HUES48 (cell line): ENCODE measurements at regions not wholly inside any gene's neighbourhood (a gene's known extent, or its start where the extent isn't known, plus 50 kb on each side); places are given as distances from the start of the nearest gene placed in this dataset.
"Not testable (repeated sequence)": the region's sequence is repeated elsewhere in the genome, so short reads cannot be mapped to it uniquely, and the experiment has no call there.

Experiments used
- H3K27ac ChIP-seq: one replicate; pipeline ENCODE4 v1.7.0; 2013; ENCODE audit warnings: low read depth, low read length, inconsistent platforms
- H3K27me3 ChIP-seq: 2 replicates; pipeline ENCODE4 v1.6.1; 2013; ENCODE audit warnings: mild to moderate bottlenecking, low read length; ENCODE audit not compliant: control insufficient read depth, insufficient read depth
- H3K36me3 ChIP-seq: 2 replicates; pipeline ENCODE4 v1.6.1; 2013; ENCODE audit warnings: low read length; ENCODE audit not compliant: control insufficient read depth, insufficient read depth
- H3K4me1 ChIP-seq: 2 replicates; pipeline ENCODE4 v1.6.1; 2013; ENCODE audit warnings: mild to moderate bottlenecking, low read length; ENCODE audit not compliant: control insufficient read depth, insufficient read depth
- H3K4me3 ChIP-seq: 2 replicates; pipeline ENCODE4 v1.5.1; 2013; ENCODE audit warnings: mild to moderate bottlenecking, low read depth, low read length
- H3K9ac ChIP-seq: 2 replicates; pipeline ENCODE4 v1.6.1; 2013; ENCODE audit warnings: mild to moderate bottlenecking, low read depth, low read length, moderate library complexity
- H3K9me3 ChIP-seq: 2 replicates; pipeline ENCODE4 v1.6.1; 2013; ENCODE audit warnings: low read length; ENCODE audit not compliant: control insufficient read depth, insufficient read depth

GRCh38 chr11:96744697-96745096 lies 354.9 kb downstream of the JRKL start:
- no peaks in the 10 kb centered on the region for H3K27me3 ChIP-seq
- H3K36me3 ChIP-seq, result no peaks in the 10 kb centered on the region
- H3K27ac ChIP-seq, result no peak overlapping the region

DNA sequence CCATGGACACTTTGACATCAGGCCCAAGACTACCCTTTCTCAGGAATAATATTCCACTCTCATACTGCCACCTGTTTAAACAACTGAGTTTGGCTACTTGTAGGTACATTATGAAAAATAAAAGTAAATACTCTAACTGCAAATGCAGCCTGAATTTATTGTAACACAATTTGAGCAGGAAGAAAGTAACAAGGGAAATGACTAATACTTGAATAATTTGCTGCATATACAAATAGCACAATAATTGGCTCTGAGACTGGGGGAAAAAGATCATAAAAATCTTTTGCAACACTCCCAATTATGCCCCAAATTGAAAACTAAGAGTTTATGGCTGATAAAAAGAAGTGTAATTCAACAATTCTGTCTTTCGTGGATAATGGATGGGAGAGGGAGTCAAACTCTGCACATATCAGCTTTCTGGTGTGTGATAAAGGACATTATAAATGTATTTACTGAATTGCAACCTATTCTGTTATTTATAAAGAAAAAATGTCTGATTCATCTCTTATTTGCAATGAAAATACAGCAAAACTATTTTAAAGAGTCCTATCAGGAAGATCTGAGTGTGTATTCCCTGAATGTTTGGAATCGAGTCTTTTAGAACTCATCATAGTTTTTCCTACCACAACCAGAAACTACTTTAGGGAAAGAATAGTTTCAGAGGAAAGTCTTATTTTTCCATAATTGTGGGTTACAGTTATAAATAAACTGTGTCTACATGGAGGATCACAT lies 359.0 kb downstream of the JRKL start:
- Histone ChIP-seq H3K9me3 (no peaks in the 10 kb centered on the region), H3K9ac (no peak overlapping the region), H3K36me3 (no peaks in the 10 kb centered on the region), H3K27me3 (no peaks in the 10 kb centered on the region), H3K4me3 (no peak overlapping the region), H3K4me1 (no peaks in the 10 kb centered on the region), H3K27ac (no peak overlapping the region)

More at GRCh38 chr11:96744697-96745096, 354.9 kb downstream of the JRKL start:
- Histone ChIP-seq H3K9me3 (no peaks in the 10 kb centered on the region), H3K4me1 (no peaks in the 10 kb centered on the region), H3K4me3 (no peak overlapping the region), H3K9ac (no peak overlapping the region)

GRCh38 chr11:96751807-96752206 lies 362.0 kb downstream of the JRKL start:
- not testable (repeated sequence) for H3K27ac ChIP-seq, H3K27me3 ChIP-seq, H3K36me3 ChIP-seq, H3K9ac ChIP-seq, H3K4me3 ChIP-seq, H3K9me3 ChIP-seq, H3K4me1 ChIP-seq

DNA sequence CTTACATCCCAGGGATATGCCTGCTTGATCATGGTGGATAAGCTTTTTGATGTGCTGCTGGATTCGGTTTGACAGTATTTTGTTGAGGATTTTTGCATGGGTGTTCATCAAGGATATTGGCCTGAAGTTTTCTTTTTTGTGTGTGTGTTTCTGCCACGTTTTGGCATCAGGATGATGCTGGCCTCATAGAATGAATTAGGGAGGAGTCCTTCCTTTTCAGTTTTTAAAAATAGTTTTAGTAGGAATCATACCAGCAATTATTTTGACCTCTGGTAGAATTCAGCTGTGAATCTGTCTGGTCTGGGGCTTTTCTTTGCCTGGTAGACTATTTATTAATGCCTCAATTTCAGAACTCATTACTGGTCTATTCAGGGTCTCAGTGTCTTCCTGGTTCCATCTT lies 362.4 kb downstream of the JRKL start:
- Histone ChIP-seq H3K4me3 (no peak overlapping the region), H3K27me3 (no peaks in the 10 kb centered on the region), H3K9ac (no peak overlapping the region), H3K27ac (no peak overlapping the region), H3K4me1 (no peaks in the 10 kb centered on the region), H3K36me3 (no peaks in the 10 kb centered on the region), H3K9me3 (no peaks in the 10 kb centered on the region)

DNA sequence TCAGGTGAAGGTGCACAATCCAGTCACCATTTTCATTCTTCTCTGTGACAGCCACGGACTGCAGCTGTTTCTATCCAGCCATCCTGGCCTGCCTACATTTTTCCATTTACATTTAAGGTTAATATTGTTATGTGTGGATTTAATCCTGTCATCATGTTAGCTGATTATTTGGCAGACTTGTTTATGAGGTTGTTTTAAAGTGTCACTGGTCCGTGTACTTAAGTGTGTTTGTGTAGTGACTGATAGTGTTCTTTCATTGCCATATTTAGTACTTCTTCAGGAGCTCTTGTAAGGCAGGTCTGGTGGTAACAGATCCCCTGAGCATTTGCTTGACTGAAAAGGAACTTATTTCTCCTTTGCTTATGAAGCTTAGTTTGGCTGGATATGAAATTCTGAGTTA lies 364.2 kb downstream of the JRKL start:
- no peak overlapping the region for H3K27ac ChIP-seq
- no peak overlapping the region for H3K4me3 ChIP-seq
- H3K4me1 ChIP-seq, result no peaks in the 10 kb centered on the region
- H3K27me3 ChIP-seq, result no peaks in the 10 kb centered on the region
- no peak overlapping the region for H3K9ac ChIP-seq
- no peaks in the 10 kb centered on the region for H3K9me3 ChIP-seq
- no peaks in the 10 kb centered on the region for H3K36me3 ChIP-seq

DNA sequence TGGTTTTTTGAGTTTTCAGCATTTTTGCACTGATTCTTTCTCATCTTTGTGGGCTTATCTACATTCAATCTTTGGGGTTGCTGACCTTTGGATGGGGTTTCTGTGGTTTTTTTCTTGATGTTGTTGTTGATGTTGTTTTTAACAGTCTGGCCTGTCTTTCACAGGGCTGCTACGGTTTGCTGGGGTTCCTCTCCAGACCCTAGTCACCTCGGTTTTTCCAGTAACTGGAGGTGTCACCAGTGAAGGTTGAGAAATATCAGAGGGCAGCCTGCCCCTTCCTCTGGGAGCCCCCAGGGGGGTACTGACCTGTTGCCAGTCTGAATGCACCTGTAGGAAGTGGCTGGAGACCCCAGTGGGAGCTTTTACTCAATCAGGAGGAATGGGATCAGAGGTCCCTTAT lies 365.4 kb downstream of the JRKL start:
- H3K4me3 ChIP-seq, result no peak overlapping the region
- no peaks in the 10 kb centered on the region for H3K36me3 ChIP-seq
- H3K27ac ChIP-seq, result no peak overlapping the region
- no peaks in the 10 kb centered on the region for H3K27me3 ChIP-seq
- no peaks in the 10 kb centered on the region for H3K4me1 ChIP-seq
- no peak overlapping the region for H3K9ac ChIP-seq
- H3K9me3 ChIP-seq, result no peaks in the 10 kb centered on the region

GRCh38 chr11:96755752-96756151 lies 365.9 kb downstream of the JRKL start:
- Histone ChIP-seq H3K9me3 (no peaks in the 10 kb centered on the region), H3K36me3 (no peaks in the 10 kb centered on the region), H3K27ac (no peak overlapping the region), H3K4me1 (no peaks in the 10 kb centered on the region), H3K4me3 (no peak overlapping the region), H3K27me3 (no peaks in the 10 kb centered on the region), H3K9ac (no peak overlapping the region)

DNA sequence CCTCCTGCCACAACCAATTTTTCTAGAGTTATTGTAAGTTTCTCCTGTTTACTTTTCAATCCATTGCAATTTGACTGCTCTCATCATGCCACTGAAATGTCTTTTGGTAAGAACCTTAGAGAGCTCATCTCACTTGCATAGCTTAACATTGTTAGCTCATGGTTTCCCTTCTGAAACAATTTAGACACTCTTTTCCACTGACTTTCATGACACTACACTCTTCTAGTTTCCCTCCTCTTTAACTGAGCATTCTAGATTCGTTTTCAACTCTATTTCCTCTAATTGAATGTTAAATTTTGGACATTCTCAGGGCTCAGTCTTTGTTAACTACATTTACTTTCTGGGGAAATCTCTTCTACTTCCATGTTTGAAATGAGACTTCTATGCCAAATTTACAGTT lies 369.1 kb downstream of the JRKL start:
- H3K27ac ChIP-seq, result no peak overlapping the region
- no peaks in the 10 kb centered on the region for H3K9me3 ChIP-seq
- H3K4me3 ChIP-seq, result no peak overlapping the region

DNA sequence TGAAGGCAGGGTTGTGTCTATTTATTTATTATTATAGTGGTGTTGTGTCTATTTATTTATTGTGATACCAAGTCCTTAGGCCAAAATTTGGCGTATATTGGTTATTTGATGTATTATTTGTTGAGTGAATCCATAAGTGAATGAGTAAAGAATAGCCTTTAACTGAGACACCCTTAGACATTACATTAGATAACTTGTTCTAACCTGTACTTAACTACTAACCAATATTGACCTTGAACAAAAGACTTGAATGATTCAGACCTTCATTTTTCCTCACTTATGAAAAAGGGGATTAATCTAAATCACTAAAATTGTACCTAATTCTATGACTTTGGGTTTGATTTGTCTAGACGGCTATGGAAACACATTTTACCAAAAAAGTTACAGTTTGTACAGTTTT lies 370.5 kb downstream of the JRKL start:
- H3K4me3 ChIP-seq, result no peak overlapping the region
- H3K9ac ChIP-seq, result no peak overlapping the region
- no peak overlapping the region for H3K27ac ChIP-seq
- no peaks in the 10 kb centered on the region for H3K27me3 ChIP-seq
- no peaks in the 10 kb centered on the region for H3K36me3 ChIP-seq
- H3K9me3 ChIP-seq, result no peaks in the 10 kb centered on the region
- H3K4me1 ChIP-seq, result no peaks in the 10 kb centered on the region

More for the DNA sequence above, 369.1 kb downstream of the JRKL start:
- H3K4me1 ChIP-seq, result no peaks in the 10 kb centered on the region
- H3K36me3 ChIP-seq, result no peaks in the 10 kb centered on the region
- H3K27me3 ChIP-seq, result no peaks in the 10 kb centered on the region
- no peak overlapping the region for H3K9ac ChIP-seq

GRCh38 chr11:96760815-96761214 lies 371.0 kb downstream of the JRKL start:
- Histone ChIP-seq H3K27ac (no peak overlapping the region), H3K9me3 (no peaks in the 10 kb centered on the region), H3K9ac (no peak overlapping the region), H3K4me1 (no peaks in the 10 kb centered on the region), H3K36me3 (no peaks in the 10 kb centered on the region), H3K4me3 (no peak overlapping the region), H3K27me3 (no peaks in the 10 kb centered on the region)

DNA sequence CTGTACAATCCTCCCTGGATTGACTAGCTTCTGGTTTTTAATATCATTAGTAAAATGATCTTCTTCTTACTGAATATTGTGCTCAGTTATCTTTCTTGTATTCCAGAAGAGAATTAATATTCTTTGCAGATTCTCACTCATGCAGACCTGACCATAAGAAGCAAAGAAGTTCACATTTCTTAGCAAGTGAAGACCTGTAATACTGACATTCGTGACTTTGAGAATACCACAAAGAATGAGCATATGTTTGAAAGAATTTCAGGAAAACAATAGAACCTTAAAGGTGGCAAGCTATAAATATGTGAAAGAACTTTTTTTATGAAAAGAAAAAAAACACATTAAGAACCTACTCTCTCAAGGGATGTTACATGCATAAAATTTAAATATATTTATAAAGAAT lies 371.6 kb downstream of the JRKL start:
- Histone ChIP-seq H3K4me1 (no peaks in the 10 kb centered on the region), H3K27ac (no peak overlapping the region), H3K4me3 (no peak overlapping the region), H3K27me3 (no peaks in the 10 kb centered on the region), H3K9me3 (no peaks in the 10 kb centered on the region), H3K36me3 (no peaks in the 10 kb centered on the region), H3K9ac (no peak overlapping the region)
